GM18508 (cell line): ENCODE measurements at regions not wholly inside any gene's neighbourhood (a gene's known extent, or its start where the extent isn't known, plus 50 kb on each side); places are given as distances from the start of the nearest gene placed in this dataset.
"Not testable (repeated sequence)": the region's sequence is repeated elsewhere in the genome, so short reads cannot be mapped to it uniquely, and the experiment has no call there.

Source experiments
- ATAC-seq: cut with Tn5 transposase; IDR thresholded peaks from one replicate; pipeline ENCODE4 v1.9.1; 2021; ENCODE audit warnings: moderate number of reproducible peaks; ENCODE audit not compliant: insufficient read depth, unreplicated experiment

DNA sequence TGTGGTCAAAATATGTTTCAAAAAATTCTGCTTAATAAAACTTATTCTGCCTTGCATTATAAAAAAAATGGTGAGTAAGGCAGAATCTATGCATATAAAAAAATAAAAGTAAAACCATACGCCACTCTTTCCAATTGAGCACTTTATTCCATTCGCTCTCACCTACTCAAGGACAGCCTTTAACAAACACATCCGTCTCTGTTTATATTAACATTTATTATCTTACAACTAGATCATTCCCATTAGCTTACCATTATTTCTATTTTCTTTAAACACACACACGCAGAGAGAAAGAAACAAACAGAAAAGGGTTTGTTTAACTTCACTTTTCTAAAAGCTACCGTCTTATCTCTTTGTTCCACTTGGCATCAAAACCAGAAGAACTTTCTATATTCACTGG lies 598.9 kb upstream of the CHRM3 start:
- no peak for ATAC-seq

DNA sequence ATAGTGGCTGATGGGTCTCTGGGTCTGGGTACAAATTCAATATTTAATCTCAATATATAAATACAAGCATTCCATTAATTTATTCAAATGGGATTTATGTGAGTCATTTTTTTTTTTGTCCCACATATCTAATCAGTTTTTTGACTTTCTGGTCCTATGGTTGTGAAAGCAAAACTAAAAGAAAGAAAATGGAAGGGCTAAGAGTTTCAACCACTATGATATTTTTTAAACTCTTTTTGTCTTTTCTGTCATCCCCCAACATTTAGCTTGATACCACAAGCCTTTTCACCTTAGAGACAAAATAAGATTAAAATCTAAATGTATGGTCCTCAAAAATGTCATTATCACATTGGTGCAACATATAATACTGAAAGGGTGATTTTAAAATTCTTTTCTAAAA lies 602.7 kb upstream of the CHRM3 start:
- no peak for ATAC-seq

DNA sequence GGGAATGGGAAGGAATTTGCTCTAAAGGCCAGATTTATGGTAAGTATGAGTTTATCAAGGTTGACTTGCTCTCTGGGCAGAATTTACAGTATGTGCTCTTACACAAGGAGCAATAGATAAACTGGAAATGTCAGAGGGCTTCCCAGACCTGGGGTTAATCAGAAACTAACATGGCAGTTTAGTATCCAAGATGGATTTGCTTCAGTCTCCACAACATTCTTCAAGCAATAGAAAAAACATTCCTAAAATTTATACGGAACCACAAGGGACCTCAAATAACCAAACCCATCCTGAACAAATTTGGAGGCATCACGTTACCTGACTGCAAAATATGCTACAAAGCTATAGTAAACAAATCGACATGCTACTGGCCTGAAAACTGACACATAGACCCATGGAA lies 606.7 kb upstream of the CHRM3 start:
- ATAC-seq: no peak

DNA sequence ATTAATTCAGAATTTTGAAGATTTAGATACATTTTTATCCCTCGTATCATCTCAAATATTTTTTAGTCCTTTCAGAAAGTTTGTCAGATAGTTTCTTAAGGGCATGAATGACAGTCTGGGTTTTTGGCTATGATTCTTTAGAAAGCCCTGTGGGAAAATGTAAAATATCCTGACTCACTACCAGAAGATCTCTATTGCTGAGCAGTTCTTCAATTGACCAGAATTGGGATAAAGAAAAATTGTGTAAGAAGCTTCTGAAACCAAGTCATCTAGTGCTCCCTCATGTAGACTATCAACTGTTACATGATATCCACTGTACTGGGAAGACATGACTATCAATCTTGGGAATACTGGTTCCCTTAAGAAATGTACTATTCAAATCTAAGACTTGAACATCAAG lies 608.3 kb upstream of the CHRM3 start:
- no peak for ATAC-seq

DNA sequence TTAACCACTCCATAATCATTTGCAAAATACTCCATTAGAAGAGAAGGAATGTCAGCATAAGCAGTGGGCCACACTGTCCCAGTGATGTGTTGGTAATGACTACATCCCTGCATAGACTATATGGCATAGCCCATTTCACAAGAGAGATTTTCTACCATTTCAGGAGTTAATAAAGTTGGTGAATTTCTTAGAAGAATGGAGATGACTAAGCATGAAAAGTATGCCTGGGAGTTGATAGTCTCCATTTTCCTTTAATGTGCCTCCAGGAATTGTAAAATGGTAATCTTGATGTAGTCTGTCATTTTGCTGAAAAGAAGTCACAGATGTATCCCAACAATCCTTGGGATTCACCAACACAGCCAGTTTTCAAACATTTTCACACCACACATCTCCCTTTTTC lies 608.8 kb upstream of the CHRM3 start:
- no peak for ATAC-seq

DNA sequence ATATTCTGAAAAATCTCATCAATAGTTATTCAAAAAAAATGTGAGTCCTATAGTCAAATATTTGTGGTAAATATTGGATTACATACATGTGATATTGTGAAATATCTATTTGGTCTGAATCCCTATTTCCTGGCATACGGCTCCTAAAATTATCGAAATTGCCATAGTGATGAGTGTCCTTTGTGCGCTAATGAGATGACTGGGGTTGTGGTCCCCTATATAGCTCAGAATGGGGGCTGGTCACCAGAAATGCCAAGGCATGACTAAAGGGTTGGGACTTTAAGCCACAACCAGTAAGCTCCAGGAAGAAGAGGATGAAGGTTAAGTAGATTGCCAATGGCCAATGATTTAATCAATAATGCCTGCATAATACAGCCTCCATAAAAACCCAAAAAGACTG lies 610.2 kb upstream of the CHRM3 start:
- no peak for ATAC-seq

DNA sequence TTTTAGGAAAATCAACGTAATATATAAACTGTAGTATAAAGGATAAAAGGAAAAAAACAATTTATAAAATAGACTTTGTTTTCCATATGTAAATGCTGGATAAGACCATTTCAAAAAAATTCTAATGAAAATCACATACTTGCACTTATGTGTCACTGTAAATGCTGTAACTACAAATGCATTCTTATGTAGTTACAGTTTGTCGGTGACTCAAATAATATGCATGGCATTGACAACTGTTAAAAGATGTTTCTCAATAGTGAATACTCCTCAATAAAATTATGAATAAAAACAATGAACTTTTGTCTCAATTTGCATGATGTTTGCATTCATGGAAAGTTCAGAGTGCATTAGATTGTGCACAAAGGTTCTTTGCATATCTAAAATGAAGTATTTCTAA lies 614.0 kb upstream of the CHRM3 start:
- no peak for ATAC-seq

DNA sequence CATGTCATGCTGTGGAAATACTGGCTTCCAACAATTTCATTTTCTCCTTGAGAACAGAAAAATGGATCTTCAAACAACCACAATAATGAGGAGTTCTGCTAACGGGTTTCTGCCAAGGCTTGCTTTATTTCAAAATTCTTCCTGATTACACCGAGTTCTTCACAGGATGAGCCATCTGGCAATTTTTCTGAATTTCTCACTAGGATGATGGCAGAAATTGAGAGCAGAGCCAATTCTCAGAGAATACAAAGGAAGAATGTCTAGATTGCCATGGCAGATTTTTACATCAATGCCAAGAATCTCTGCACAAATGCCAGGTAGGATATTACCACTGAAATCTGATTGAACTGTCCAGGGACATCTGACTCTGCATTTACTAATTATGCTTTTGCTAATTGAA lies 619.0 kb upstream of the CHRM3 start:
- no peak for ATAC-seq

DNA sequence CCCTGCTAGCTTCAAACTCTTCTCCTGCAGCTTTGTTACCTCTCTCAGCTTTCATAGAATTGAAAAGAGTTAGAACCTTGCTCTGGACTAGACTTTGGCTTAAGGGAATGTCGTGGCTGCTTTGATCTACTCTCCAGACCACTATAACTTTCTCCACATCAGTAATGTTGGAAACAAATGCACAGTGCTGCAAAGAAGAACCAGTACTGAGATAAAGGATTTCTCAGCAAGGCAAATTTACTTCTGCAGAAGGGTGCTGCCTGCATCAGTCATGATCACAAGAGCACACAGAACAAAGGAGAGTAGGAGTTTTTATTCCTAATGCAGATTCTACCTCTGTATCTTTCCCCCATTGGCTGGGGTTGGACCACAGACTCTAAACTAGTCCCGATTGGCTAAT lies 621.6 kb upstream of the CHRM3 start:
- no peak for ATAC-seq

DNA sequence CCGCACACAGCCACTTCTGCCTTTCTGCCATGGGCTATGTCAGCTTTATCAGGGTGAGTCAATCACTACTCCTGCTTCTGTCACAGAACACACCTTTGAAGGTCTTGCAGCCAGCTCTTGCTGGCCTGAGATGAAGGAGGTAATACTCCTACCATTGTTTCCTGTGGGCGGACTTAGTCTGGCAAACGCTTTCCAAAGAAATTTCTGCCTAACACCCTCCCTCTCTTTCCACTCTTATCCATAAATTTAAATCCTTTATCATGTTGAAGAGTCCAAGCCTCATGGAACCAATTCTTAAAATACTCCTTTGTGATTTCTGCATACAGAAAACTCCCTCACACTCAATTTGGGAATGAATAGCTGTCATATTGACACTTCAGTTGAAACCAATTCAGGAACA lies 633.1 kb upstream of the CHRM3 start:
- ATAC-seq: no peak

DNA sequence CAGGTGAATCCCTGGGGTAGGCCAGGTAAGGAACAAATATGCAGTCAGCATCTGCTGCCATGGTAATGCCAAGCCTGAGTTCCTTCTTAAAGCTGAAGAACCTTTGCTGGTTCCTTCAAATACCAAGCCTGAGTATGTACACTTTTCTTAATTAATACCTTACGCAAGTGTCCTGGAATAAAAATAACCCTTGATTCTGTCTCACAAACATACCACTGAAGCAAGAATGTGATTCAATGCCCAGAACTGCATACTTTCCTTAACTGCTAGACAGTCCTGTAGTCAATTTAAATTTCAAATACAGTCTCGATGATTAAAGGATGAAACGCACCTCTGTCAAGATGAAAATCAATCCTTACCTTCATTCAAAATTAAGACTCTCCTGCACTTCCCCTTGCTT lies 634.0 kb upstream of the CHRM3 start:
- ATAC-seq: no peak

DNA sequence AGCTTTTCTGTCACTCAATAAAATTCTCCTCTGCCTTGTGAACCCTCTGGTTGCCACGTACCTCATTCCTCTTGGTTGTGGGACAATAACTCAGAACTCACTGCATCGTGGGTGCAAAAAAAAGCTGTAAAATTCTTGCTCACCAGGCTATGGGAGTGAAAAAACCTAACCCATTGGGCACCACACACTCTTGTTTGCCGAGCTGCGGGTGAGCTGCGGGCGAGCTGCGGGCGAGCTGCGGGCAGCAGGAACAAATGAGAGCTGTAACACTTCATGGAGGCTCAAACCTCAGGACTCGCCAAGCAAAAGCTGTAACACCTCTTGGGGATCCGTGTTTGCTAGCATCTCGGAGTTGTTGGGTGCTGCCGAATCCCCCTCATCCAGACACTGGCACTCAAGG lies 641.3 kb upstream of the CHRM3 start:
- no peak for ATAC-seq

DNA sequence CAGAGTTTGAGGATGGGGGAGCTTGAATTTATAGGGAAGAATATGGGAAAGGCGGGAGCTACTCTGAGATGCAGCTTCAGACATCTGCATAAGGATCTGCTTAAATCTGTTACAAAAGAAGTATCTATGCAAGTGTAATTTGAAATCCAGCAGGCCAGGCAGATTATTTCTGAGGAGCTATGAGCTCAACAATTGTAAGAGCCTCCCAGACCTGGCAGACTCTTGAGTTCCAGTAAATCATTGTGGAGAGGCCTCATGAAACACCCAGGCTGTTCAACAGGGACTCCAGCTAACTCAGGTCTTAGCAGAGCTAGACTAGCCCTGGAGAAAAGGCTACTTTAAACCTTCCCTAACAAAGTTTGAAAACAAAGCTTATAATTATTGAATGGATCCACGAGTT lies 647.5 kb upstream of the CHRM3 start:
- no peak for ATAC-seq

DNA sequence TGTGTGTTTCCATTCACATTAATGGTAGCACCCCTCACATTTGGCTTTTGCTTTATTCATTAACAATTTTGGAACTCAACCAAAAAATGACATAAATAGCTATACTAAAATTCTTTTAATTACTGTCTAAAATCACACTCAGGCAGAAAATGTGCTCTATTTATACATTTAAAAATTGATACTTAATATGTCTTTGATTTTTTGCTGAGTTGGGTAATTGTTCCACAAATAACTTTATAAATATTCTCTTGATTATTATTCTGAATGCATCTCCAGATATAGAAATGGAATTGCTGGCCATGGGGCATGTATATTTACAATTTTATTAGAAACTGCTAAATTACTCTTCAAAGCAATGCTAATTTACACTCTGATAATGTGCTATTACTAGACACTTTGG lies 658.7 kb upstream of the CHRM3 start:
- ATAC-seq: no peak

DNA sequence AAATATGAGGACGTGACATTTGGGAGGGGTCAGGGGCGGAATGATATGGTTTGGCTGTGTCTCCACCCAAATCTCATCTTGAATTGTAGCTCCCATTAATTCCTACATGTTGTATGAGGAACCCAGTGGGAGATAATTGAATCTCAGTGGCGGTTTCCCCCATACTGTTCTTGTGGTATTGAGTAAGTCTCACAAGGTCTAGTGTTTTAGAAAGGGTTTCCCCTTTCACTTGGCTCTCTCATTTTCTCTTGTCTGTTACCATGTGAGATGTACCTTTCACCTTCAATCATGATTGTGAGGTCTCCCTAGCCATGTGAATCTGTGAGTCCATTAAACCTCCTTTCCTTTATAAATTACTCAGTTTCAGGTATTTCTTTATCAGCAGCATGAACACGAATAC lies 663.6 kb upstream of the CHRM3 start:
- ATAC-seq: no peak

DNA sequence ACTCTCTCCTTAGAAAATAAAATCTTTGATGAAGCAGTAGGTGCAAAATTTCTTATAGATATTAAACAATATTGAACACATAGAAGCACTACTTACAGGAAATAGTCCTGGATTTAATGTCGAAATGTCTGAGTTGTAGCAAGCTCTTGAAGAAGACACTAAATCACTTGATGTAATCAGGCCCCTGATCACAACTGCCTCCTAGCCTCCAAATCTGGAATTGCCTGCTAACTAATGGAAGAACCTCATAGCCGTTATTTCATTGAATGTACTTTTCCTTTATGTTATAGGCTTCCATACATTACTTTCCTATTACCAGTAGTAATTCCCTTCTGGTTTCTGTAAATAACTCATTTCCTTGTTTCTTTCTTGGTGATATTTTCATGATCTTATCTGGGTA lies 675.7 kb upstream of the CHRM3 start:
- no peak for ATAC-seq

DNA sequence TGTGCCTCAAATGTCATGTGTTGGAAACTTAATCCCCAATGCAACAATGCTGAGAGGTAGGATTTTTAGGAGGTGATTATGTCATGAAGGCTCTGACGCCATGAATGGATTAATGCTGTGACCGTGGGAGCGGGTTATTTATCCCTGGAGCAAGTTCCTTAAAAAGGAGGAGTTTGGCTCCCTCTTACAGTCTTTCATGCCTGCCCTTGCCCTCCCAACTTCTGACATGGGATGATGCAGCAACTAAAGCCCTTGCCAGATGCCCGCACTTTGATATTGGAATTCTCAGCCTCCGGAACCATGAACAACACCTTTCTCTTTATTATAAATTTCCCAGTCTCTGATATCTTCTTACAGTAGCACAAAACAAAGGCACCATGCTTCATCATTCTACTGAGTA lies 685.3 kb upstream of the CHRM3 start:
- no peak for ATAC-seq

DNA sequence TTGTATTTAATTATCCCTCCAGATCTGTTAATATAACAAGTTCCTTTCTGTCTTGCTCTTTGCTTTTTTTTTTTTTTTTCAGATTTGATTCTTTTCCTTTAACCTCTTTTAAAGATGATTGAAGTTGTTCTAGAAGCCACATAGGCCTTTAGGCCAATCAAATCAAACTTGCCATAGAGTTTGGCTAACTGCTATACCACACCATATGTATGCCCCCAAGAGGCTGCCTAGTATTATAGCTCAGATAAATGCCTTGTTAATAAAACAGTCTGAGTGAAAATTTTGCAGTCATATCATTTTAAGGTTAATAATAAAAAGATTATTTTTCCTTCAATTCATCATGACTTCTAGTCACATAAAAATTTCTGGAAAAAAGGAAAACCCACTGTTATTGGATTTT lies 696.0 kb upstream of the CHRM3 start:
- ATAC-seq: no peak

DNA sequence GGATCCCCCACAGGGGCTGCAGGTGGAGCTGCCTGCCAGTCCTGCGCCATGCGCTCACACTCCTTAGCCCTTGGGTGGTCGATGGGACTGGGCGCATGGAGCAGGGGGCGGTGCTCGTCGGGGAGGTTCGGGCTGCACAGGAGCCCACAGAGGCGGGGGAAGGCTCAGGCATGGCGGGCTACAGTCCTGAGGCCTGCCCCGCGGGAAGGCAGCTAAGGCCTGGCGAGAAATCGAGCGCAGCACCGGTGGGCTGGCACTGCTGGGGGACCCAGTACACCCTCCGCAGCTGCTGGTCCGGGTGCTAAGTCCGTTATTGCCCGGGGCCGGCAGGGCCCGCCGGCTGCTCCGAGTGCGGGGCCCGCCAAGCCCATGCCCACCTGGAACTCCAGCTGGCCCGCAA lies 701.8 kb upstream of the CHRM3 start:
- ATAC-seq: not testable (repeated sequence)

DNA sequence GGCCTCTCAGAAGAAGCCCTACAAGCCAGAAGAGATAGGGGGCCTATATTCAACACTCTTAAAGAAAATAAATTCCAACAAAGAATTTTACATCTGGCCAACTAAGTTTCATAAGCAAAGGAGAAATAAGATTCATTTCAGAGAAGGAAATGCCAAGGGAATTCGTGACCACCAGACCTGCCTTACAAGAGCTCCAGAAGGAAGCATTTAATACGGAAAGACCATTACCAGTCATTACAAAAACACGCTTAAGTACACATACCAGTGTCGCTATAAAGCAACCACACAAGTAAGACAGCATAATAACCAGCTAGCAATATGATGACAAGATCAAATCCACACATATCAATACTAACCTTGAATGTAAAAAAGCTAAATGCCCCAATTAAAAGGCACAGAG lies 704.9 kb upstream of the CHRM3 start:
- ATAC-seq: no peak

DNA sequence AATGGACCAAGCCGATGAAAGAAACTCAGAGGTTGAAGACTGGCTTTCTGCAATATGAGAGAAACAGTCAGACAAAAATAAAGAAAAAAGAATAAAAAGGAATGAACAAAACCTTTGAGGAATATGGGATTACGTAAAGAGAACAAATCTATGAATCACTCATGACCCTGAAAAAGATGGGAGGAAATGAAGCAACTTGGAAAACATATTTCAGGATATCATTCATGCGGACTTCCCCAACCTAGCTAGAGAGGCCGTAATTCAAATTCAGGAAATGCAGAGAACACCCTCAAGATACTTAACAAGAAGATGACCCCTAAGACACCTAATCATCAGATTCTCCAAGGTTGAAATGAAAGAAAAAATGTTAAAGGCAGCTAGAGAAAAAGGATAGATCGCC lies 705.3 kb upstream of the CHRM3 start:
- ATAC-seq: no peak

DNA sequence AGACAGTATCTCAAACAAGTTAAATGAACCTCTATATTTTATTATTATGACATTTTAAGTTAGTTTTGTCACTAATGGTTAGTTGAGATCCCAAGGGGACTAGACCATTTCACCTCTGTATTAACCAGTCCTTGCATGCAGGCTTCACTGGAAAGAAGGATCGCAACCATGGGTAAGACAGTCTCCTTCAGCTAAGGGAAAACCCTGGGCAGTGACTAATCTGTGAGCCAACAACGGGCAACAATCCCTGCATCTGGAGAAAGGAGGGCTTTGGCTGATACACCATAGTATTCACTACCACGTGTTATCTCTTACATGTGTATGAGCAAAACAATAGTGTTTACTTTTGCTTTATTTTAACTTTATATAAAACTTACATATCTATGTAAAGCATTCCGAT lies 708.8 kb upstream of the CHRM3 start:
- ATAC-seq: no peak

DNA sequence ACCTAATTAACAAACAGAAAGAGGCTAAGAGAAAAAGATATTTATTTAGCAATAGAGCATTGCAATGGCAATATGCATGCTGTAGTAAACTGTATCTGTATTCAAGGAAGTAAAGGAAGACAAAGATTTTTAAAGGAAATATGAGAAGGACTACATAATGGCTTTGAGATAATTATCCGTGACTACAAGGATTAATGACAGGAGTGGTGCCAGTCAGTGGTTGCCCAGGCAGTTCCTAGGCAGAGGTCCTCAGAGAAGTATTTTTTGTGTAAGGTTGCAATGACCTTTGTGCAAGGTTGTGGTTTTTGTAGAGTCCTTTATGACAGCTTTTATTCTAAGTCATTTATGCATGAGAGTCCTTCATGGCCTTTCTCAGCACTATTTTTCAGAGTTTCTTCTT lies 711.1 kb upstream of the CHRM3 start:
- ATAC-seq: no peak

DNA sequence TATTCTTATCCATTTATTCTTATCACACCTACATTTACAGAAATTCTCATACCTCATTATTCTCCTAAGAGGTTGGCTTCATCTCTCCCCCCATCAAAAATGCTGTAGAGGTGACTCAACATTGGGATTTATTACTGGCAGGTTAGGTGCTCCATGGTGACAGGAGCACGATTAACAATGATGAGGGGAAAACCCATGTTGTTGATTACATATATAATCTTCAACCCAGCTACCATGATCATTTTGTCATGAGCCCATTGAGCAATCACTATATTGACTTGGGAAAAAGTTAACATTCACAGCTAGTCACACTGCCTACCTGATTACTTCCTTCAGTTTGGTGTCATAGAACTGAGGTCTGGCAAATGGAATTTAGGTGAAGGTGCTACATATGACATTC lies 712.1 kb upstream of the CHRM3 start:
- ATAC-seq: no peak
